ENCODE measurements at regions not wholly inside any gene's neighbourhood (a gene's known extent, or its start where the extent isn't known, plus 50 kb on each side); places are given as distances from the start of the nearest gene placed in this dataset.

DNA sequence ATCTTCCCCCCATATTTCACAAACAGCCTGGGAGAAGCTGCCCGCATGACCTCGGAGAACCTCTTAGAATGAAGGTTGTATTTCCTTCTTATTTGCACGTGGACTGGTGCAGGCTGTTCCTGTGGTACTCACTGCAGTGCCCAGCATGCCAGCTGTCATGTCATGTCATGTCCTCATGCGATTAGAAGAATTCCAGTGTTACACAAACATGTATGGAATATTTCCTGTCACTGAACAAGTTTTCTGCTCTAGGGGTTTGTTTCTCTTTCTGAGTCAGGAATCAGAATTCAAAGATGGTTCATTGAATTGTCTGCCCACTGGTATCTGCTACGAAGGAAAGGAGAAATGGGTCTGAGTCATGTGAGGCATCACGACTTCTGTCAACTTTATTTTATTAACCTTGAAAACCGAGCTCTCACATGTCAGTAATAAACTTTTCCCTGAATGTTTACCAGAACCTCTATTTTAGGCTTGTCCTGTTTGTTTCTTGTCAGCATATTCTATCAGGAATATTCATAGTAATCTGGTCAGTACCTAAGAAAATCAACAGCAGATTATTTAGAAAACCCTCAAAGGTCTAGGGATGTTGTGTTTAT, 415.6 kb downstream of the GADD45G start:
- intact Hi-C loops (cut with DNase I; ENCODE audit: low total_unique reads), result no loop called here
- Histone ChIP-seq H3K27me3 (no peaks in the 10 kb centered on the region), H3K36me3 (no peaks in the 10 kb centered on the region), H3K9me3 (peaks cover 0 to 4% of the 10 kb centered on the region in 2 donors), H3K4me1 (peaks cover 0 to 4% of the 10 kb centered on the region in 2 donors), H3K27ac (no peak overlapping the region), H3K4me3 (no peak overlapping the region)
- TF ChIP-seq, protein P1, sequence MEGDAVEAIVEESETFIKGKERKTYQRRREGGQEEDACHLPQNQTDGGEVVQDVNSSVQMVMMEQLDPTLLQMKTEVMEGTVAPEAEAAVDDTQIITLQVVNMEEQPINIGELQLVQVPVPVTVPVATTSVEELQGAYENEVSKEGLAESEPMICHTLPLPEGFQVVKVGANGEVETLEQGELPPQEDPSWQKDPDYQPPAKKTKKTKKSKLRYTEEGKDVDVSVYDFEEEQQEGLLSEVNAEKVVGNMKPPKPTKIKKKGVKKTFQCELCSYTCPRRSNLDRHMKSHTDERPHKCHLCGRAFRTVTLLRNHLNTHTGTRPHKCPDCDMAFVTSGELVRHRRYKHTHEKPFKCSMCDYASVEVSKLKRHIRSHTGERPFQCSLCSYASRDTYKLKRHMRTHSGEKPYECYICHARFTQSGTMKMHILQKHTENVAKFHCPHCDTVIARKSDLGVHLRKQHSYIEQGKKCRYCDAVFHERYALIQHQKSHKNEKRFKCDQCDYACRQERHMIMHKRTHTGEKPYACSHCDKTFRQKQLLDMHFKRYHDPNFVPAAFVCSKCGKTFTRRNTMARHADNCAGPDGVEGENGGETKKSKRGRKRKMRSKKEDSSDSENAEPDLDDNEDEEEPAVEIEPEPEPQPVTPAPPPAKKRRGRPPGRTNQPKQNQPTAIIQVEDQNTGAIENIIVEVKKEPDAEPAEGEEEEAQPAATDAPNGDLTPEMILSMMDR (IDR thresholded peaks at IDR 0.05), result no peak
- no peak for TF ChIP-seq POLR2A (IDR thresholded peaks at IDR 0.05)
- no peak for TF ChIP-seq POLR2AphosphoS5 (IDR thresholded peaks at IDR 0.05)
- DNase-seq (ENCODE audit: low spot score in 2 of 2), result no peak

- TF ChIP-seq, protein P1 (IDR thresholded peaks at IDR 0.05), result no peak
- TF ChIP-seq POLR2AphosphoS5 (IDR thresholded peaks at IDR 0.05), result no peak
- no peak for TF ChIP-seq POLR2A (IDR thresholded peaks at IDR 0.05)
- Histone ChIP-seq H3K27ac (no peak overlapping the region), H3K4me3 (no peak overlapping the region), H3K9me3 (peaks cover 0 to 4% of the 10 kb centered on the region in 2 donors), H3K4me1 (no peaks in the 10 kb centered on the region), H3K27me3 (no peaks in the 10 kb centered on the region), H3K36me3 (no peaks in the 10 kb centered on the region)
- intact Hi-C loops (cut with DNase I; ENCODE audit: low total_unique reads), result no loop called here
- DNase-seq (ENCODE audit: low spot score in 2 of 2), result no peak
Measured at GRCh38 chr9:90021216-90021906, 416.5 kb downstream of the GADD45G start.

- no peak for DNase-seq (ENCODE audit: low spot score in 2 of 2)
- H3K27me3 ChIP-seq, result no peaks in the 10 kb centered on the region
- H3K9me3 ChIP-seq, result peaks cover 0 to 4% of the 10 kb centered on the region in 2 donors
- H3K36me3 ChIP-seq, result no peaks in the 10 kb centered on the region
- H3K4me3 ChIP-seq, result no peak overlapping the region
- no peak overlapping the region for H3K27ac ChIP-seq
- intact Hi-C loops (cut with DNase I; ENCODE audit: low total_unique reads), result no loop called here
- H3K4me1 ChIP-seq, result no peaks in the 10 kb centered on the region
- TF ChIP-seq POLR2A (IDR thresholded peaks at IDR 0.05) (no peak), POLR2AphosphoS5 (IDR thresholded peaks at IDR 0.05) (no peak)
- TF ChIP-seq, protein P1 (IDR thresholded peaks at IDR 0.05), result no peak
Measured at GRCh38 chr9:90022474-90022873, 417.7 kb downstream of the GADD45G start.

GRCh38 chr9:90023861-90024260, 419.0 kb downstream of the GADD45G start:
- intact Hi-C loops (cut with DNase I; ENCODE audit: low total_unique reads), result no loop called here
- no peaks in the 10 kb centered on the region for H3K36me3 ChIP-seq
- H3K4me3 ChIP-seq, result no peak overlapping the region
- no peaks in the 10 kb centered on the region for H3K27me3 ChIP-seq
- H3K4me1 ChIP-seq, result no peaks in the 10 kb centered on the region
- TF ChIP-seq, protein P1 (IDR thresholded peaks at IDR 0.05), result no peak
- no peak for TF ChIP-seq POLR2AphosphoS5 (IDR thresholded peaks at IDR 0.05)
- no peak for TF ChIP-seq POLR2A (IDR thresholded peaks at IDR 0.05)
- DNase-seq (ENCODE audit: low spot score in 2 of 2), result no peak
- H3K9me3 ChIP-seq, result peaks cover 0 to 4% of the 10 kb centered on the region in 2 donors
- H3K27ac ChIP-seq, result no peak overlapping the region

DNA sequence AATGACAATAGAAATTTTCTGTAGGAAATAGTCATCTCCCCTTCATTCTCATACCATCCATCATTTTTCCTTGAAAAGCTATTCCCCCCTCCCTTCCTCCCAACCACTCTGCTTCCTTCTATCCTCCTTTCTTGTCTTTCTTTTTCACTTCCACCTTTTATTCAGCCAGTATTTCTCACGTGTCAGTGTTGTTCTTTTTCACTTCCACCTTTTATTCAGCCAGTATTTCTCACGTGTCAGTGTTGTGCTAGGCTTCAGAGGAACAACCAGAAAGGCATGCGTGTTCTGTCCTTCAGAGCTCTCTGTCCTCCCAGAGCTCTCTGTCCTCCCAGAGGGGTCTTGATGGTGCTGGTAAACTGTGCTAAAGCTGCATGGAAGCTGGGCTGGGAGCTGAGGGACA, 419.6 kb downstream of the GADD45G start:
- TF ChIP-seq, protein P1 (IDR thresholded peaks at IDR 0.05), result no peak
- no peak for TF ChIP-seq POLR2AphosphoS5 (IDR thresholded peaks at IDR 0.05)
- no peak for TF ChIP-seq POLR2A (IDR thresholded peaks at IDR 0.05)
- DNase-seq (ENCODE audit: low spot score in 2 of 2), result no peak
- Histone ChIP-seq H3K27me3 (no peaks in the 10 kb centered on the region), H3K4me1 (no peaks in the 10 kb centered on the region), H3K4me3 (no peak overlapping the region), H3K27ac (no peak overlapping the region), H3K9me3 (peaks cover 0 to 4% of the 10 kb centered on the region in 2 donors), H3K36me3 (no peaks in the 10 kb centered on the region)
- intact Hi-C loops (cut with DNase I; ENCODE audit: low total_unique reads), result no loop called here

Data from breast epithelium (tissue), 4 donors.